Mucosa of rectum (tissue), 2 donors: ENCODE measurements at regions not wholly inside any gene's neighbourhood (a gene's known extent, or its start where the extent isn't known, plus 50 kb on each side); places are given as distances from the start of the nearest gene placed in this dataset.

Experiments
- H3K27ac ChIP-seq, 2 donors: one replicate each; pipeline ENCODE4 v1.7.0; 2013; ENCODE audit warnings: inconsistent platforms in 2 of 2, low read depth in 2 of 2, low read length in 2 of 2
- H3K27me3 ChIP-seq, 2 donors: one replicate each; pipeline ENCODE4 v1.7.0; 2013; ENCODE audit warnings: low read length in 2 of 2; ENCODE audit not compliant: control insufficient read depth in 2 of 2, insufficient read depth in 2 of 2
- H3K36me3 ChIP-seq, 2 donors: one replicate each; pipeline ENCODE4 v1.7.0; 2013; ENCODE audit warnings: low read length in 2 of 2; ENCODE audit not compliant: control insufficient read depth in 2 of 2, insufficient read depth in 2 of 2
- H3K4me1 ChIP-seq, 2 donors: one replicate each; pipeline ENCODE4 v1.7.0; 2013; ENCODE audit warnings: low read length in 2 of 2, mild to moderate bottlenecking in 1 of 2; ENCODE audit not compliant: control insufficient read depth in 2 of 2, insufficient read depth in 2 of 2
- H3K4me3 ChIP-seq, 2 donors: one replicate each; pipeline ENCODE4 v1.7.0; 2013; ENCODE audit warnings: low read length in 2 of 2
- H3K9ac ChIP-seq, 2 donors: one replicate each; pipeline ENCODE4 v1.7.0; 2013; ENCODE audit warnings: low read length in 2 of 2, low read depth in 1 of 2, mild to moderate bottlenecking in 1 of 2
- H3K9me3 ChIP-seq, 2 donors: one replicate each; pipeline ENCODE4 v1.7.0; 2013; ENCODE audit warnings: low read length in 2 of 2; ENCODE audit not compliant: control insufficient read depth in 2 of 2
- donor health status: healthy.
- donor health status: Normal muscosa, but diverticular disease.

DNA sequence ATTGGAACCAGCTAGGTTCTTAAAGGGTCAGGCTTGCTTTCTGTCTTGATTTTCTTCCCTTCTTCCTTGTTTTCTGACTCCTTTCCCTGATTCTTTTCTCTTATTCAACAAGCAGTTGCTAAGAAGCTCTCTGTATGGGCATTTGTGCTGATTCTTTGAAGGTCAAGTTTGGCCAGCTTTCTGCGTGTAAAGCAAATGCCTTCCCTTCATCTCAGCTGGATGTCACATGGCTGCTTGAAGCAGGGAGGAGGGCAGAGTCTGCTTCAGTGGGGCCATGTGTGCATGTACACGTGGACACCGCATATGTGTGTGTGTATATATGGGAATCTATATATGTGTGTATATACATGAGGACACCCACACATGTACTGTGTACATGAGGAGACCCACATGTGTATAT, 139.9 kb upstream of the ATP6AP2 start:
- H3K27ac ChIP-seq = no peak overlapping the region
- no peaks in the 10 kb centered on the region for H3K36me3 ChIP-seq
- no peaks in the 10 kb centered on the region for H3K9me3 ChIP-seq
- H3K27me3 ChIP-seq = peaks cover 8 to 15% of the 10 kb centered on the region in 2 donors
- no peaks in the 10 kb centered on the region for H3K4me1 ChIP-seq
- no peak overlapping the region for H3K9ac ChIP-seq
- no peak overlapping the region for H3K4me3 ChIP-seq

DNA sequence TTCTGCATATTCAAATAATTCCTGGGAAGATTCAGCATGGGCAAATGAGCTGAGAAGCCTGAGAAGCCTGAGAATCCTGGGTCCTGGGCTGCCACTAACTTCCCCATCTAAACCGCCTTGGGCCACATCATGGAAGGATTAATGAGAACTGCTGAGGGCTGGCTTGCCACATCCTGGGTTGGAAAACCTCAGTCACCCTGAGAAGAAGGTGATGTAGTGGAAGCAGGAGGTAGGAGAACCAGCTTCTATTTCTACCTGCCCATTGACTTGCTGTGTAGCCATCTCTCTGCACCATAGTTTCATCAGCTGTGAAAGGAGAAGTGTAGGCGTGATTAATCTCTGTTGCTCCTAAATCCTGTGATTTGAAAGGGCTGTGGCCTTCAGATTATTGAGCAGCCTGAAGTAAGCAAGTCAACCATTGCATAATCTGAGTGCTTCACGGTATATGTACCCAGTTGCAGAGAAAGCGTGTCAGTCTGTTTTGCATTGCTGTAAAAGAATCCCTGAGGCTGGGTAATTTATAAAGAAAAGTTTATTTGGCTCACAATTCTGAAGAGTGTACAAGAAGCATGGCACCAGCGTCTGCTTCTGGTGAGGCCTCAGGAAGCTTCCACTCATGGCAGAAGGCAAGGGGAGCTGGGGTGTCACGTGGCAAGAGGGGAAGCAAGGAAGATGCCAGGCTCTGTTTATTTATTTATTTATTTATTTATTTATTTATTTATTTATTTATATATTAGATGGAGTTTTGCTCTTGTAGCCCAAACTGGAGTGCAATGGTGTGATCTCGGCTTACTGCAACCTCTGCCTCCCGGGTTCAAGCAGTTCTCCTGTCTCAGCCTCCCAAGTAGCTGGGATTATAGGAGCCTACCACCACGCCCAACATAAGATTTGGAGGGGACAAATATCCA, 140.9 kb upstream of the ATP6AP2 start:
- Histone ChIP-seq H3K27me3 (peaks cover 7 to 10% of the 10 kb centered on the region in 2 donors), H3K4me3 (no peak overlapping the region), H3K9ac (no peak overlapping the region), H3K4me1 (peaks cover 0 to 3% of the 10 kb centered on the region in 2 donors), H3K9me3 (no peaks in the 10 kb centered on the region), H3K27ac (no peak overlapping the region), H3K36me3 (no peaks in the 10 kb centered on the region)

- H3K4me3 ChIP-seq = no peak overlapping the region
- H3K4me1 ChIP-seq = peaks cover 0 to 4% of the 10 kb centered on the region in 2 donors
- H3K9me3 ChIP-seq = no peaks in the 10 kb centered on the region
- no peaks in the 10 kb centered on the region for H3K36me3 ChIP-seq
- H3K9ac ChIP-seq = no peak overlapping the region
- H3K27ac ChIP-seq = no peak overlapping the region
- H3K27me3 ChIP-seq = peaks cover 4 to 15% of the 10 kb centered on the region in 2 donors
Observed at GRCh38 chrX:40437348-40437747, 143.4 kb upstream of the ATP6AP2 start.

DNA sequence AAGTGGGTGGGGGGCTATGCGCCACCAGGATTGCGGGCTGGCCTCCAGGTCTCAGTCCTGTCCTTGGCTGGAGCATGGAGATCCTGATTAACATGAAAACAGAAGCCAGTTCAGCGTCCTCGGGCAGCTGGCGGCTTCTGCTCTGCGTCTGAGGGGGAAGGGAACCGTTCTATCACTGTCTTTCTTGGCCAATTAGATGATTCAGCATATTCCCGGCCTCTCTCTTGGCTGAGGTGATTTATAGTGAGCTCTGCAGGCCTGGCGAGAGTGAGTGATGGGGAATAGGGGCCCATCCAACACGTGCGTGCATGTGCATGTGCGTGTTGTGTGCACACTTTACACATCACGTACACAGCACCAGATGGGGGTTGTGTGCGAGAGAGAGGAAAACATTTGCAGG, 145.8 kb upstream of the ATP6AP2 start:
- H3K9ac ChIP-seq = no peak overlapping the region
- no peak overlapping the region for H3K4me3 ChIP-seq
- H3K27me3 ChIP-seq = peaks cover 0 to 15% of the 10 kb centered on the region in 2 donors
- H3K9me3 ChIP-seq = no peaks in the 10 kb centered on the region
- peaks cover 0 to 4% of the 10 kb centered on the region in 2 donors for H3K4me1 ChIP-seq
- no peak overlapping the region for H3K27ac ChIP-seq
- H3K36me3 ChIP-seq = no peaks in the 10 kb centered on the region

- Histone ChIP-seq H3K9ac (no peak overlapping the region), H3K27me3 (peaks cover 0 to 15% of the 10 kb centered on the region in 2 donors), H3K27ac (no peak overlapping the region), H3K4me3 (no peak overlapping the region), H3K36me3 (no peaks in the 10 kb centered on the region), H3K4me1 (peaks cover 0 to 4% of the 10 kb centered on the region in 2 donors), H3K9me3 (no peaks in the 10 kb centered on the region)
Observed at GRCh38 chrX:40434443-40434842, 146.3 kb upstream of the ATP6AP2 start.

DNA sequence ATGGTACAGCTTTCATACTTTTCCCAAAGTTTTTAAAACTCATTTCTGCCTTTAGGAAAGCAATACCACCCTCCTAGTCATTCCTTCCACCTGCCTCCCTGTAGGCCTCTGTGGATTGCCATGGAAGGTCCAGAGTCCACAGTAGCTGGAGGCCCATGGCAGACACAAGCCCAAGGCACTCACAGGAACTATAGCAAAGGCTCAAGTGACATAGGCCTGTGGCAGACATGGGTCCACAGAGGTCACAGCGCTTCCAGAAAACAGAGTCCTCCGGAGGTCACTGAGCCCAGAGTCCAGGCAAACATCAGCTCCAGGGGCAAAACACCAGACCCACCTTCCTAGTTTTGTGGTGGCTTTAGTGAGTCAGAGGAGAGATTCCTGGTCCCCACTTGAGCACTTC, 147.6 kb upstream of the ATP6AP2 start:
- no peaks in the 10 kb centered on the region for H3K36me3 ChIP-seq

DNA sequence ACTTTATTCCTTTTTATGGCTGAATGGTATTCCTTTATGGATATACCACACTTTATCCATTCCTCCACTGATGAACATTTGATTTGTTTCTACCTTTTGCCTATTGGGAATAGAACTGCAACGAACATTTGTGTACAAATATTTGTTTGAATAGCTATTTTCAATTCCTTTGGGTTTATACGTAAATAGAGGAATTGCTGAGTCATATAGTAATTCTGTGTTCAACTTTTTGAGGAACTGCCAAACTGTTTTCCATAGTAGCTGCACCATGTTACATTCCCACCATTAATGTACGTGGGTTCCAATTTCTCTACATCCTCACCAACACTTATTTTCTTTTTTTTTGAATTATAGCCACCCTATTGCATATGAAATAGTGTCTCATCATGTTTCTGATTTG, 156.5 kb upstream of the ATP6AP2 start:
- Histone ChIP-seq H3K4me3 (no peak overlapping the region), H3K27ac (no peak overlapping the region), H3K36me3 (no peaks in the 10 kb centered on the region), H3K9ac (no peak overlapping the region), H3K9me3 (peaks cover 3 to 8% of the 10 kb centered on the region in 2 donors), H3K27me3 (peaks cover 0 to 2% of the 10 kb centered on the region in 2 donors), H3K4me1 (no peaks in the 10 kb centered on the region)

More for the DNA sequence above, 147.6 kb upstream of the ATP6AP2 start:
- Histone ChIP-seq H3K9me3 (peaks cover 3 to 4% of the 10 kb centered on the region in 2 donors), H3K9ac (no peak overlapping the region), H3K4me3 (no peak overlapping the region), H3K27ac (no peak overlapping the region), H3K27me3 (peaks cover 0 to 15% of the 10 kb centered on the region in 2 donors), H3K4me1 (peaks cover 0 to 4% of the 10 kb centered on the region in 2 donors)

GRCh38 chrX:40423299-40423698, 157.5 kb upstream of the ATP6AP2 start:
- no peaks in the 10 kb centered on the region for H3K4me1 ChIP-seq
- H3K9me3 ChIP-seq = peaks cover 0 to 4% of the 10 kb centered on the region in 2 donors
- H3K9ac ChIP-seq = no peak overlapping the region
- H3K4me3 ChIP-seq = no peak overlapping the region
- H3K36me3 ChIP-seq = no peaks in the 10 kb centered on the region
- H3K27me3 ChIP-seq = peaks cover 0 to 2% of the 10 kb centered on the region in 2 donors
- H3K27ac ChIP-seq = no peak overlapping the region

GRCh38 chrX:40422021-40422420, 158.7 kb upstream of the ATP6AP2 start:
- Histone ChIP-seq H3K27ac (no peak overlapping the region), H3K4me1 (no peaks in the 10 kb centered on the region), H3K9ac (no peak overlapping the region), H3K27me3 (peaks cover 0 to 2% of the 10 kb centered on the region in 2 donors), H3K36me3 (no peaks in the 10 kb centered on the region), H3K4me3 (no peak overlapping the region), H3K9me3 (peaks cover 0 to 4% of the 10 kb centered on the region in 2 donors)

DNA sequence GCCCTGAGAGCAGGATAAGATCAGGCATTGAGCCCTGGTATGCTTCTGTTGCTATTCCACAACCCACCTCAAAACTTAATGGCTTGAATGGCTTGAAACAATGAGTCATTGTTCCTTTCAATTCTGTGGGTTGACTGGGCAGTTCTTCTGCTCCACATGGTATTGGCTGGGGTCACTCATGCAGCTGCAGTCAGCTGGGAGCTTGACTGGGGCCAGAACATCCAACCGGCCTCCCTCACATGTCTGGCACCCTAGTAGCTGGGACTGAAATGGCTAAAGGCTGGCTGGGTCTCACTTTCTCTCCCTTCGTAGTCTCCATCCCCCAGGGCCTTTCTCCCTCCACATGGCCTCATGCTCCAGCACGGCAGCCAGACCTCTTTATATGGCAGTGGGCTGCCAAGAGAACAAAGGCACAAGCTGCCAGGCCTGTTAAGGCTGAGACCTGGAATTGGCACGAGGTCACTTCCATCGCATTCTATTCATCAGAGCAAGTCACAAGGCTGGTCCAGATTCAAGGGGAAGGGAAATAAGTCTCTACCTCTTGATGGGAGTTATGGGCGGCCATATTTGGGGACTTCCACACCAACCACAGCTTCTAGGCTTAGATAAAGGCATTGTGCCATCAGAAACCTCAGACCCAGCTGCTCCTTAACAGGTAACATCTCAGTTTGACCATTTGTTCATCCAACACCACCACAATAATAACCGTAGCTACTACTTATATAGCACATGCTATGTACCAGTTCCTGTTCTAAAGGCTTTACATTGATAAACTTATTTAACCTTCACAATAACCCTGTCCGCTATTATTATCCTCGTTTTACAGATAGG, 159.7 kb upstream of the ATP6AP2 start:
- Histone ChIP-seq H3K9me3 (peaks cover 0 to 4% of the 10 kb centered on the region in 2 donors), H3K27ac (no peak overlapping the region), H3K4me1 (no peaks in the 10 kb centered on the region), H3K4me3 (no peak overlapping the region), H3K36me3 (no peaks in the 10 kb centered on the region), H3K27me3 (peaks cover 0 to 2% of the 10 kb centered on the region in 2 donors), H3K9ac (no peak overlapping the region)
